ENCODE measurements at regions not wholly inside any gene's neighbourhood (a gene's known extent, or its start where the extent isn't known, plus 50 kb on each side); places are given as distances from the start of the nearest gene placed in this dataset.

- Histone ChIP-seq H3K4me3 (ENCODE audit: low read depth, low read length, poor library complexity, severe bottlenecking) (no peak overlapping the region), H3K27ac (ENCODE audit: low read depth, low read length, poor library complexity, severe bottlenecking) (no peak overlapping the region), H4K20me1 (ENCODE audit: insufficient read depth, low read length) (no peaks in the 10 kb centered on the region), H3K9me2 (ENCODE audit: insufficient read depth, low read length) (no peaks in the 10 kb centered on the region), H3K4me2 (ENCODE audit: low read length) (no peak overlapping the region), H3K79me2 (ENCODE audit: insufficient read depth, low read depth, low read length) (no peaks in the 10 kb centered on the region), H2AFZ (ENCODE audit: low read length) (no peak overlapping the region), H3K4me1 (ENCODE audit: insufficient read depth, low read length, poor library complexity, severe bottlenecking) (no peaks in the 10 kb centered on the region), H3K9me3 (ENCODE audit: low read length) (no peaks in the 10 kb centered on the region), H3K36me3 (ENCODE audit: insufficient read depth, low read length) (no peaks in the 10 kb centered on the region)
- intact Hi-C loops (cut with micrococcal nuclease; ENCODE audit: unreplicated experiment) = no loop called here
- no TSS peak for BruUV-seq (replicated peaks)
- TF ChIP-seq CTCF (conservative IDR thresholded peaks at IDR 0.05; ENCODE audit: low read length) (no peak), EZH2phosphoT487 (IDR thresholded peaks at IDR 0.05; ENCODE audit: borderline replicate concordance, low read depth, low read length) (no peak)
- DNase-seq (ENCODE audit: low spot score) = no peak
- ChIA-PET CTCF (ENCODE audit: unreplicated experiment) (no interaction called here), POLR2A (no interaction called here)
These were observed 427.7 kb downstream of the HTR7 start for GRCh38 chr10:90430186-90430585.

- H4K20me1 ChIP-seq (ENCODE audit: insufficient read depth, low read length) = no peaks in the 10 kb centered on the region
- no peak overlapping the region for H3K4me2 ChIP-seq (ENCODE audit: low read length)
- CTCF ChIA-PET (ENCODE audit: unreplicated experiment) = no interaction called here
- no peak overlapping the region for H3K4me3 ChIP-seq (ENCODE audit: low read depth, low read length, poor library complexity, severe bottlenecking)
- no peaks in the 10 kb centered on the region for H3K9me2 ChIP-seq (ENCODE audit: insufficient read depth, low read length)
- no peaks in the 10 kb centered on the region for H3K36me3 ChIP-seq (ENCODE audit: insufficient read depth, low read length)
- BruUV-seq (replicated peaks) = no TSS peak
- TF ChIP-seq EZH2phosphoT487 (IDR thresholded peaks at IDR 0.05; ENCODE audit: borderline replicate concordance, low read depth, low read length) (no peak), CTCF (conservative IDR thresholded peaks at IDR 0.05; ENCODE audit: low read length) (no peak)
- no peaks in the 10 kb centered on the region for H3K9me3 ChIP-seq (ENCODE audit: low read length)
- no peak overlapping the region for H2AFZ ChIP-seq (ENCODE audit: low read length)
- POLR2A ChIA-PET = no interaction called here
- DNase-seq (ENCODE audit: low spot score) = no peak
- intact Hi-C loops (cut with micrococcal nuclease; ENCODE audit: unreplicated experiment) = no loop called here
- no peak overlapping the region for H3K27ac ChIP-seq (ENCODE audit: low read depth, low read length, poor library complexity, severe bottlenecking)
- H3K79me2 ChIP-seq (ENCODE audit: insufficient read depth, low read depth, low read length) = no peaks in the 10 kb centered on the region
- H3K4me1 ChIP-seq (ENCODE audit: insufficient read depth, low read length, poor library complexity, severe bottlenecking) = no peaks in the 10 kb centered on the region
These were observed 425.0 kb downstream of the HTR7 start for GRCh38 chr10:90432866-90433265.

- no peak overlapping the region for H2AFZ ChIP-seq (ENCODE audit: low read length)
- no peaks in the 10 kb centered on the region for H3K9me3 ChIP-seq (ENCODE audit: low read length)
- no peak overlapping the region for H3K4me2 ChIP-seq (ENCODE audit: low read length)
- no peak overlapping the region for H3K4me3 ChIP-seq (ENCODE audit: low read depth, low read length, poor library complexity, severe bottlenecking)
- no peaks in the 10 kb centered on the region for H3K4me1 ChIP-seq (ENCODE audit: insufficient read depth, low read length, poor library complexity, severe bottlenecking)
- no peaks in the 10 kb centered on the region for H3K79me2 ChIP-seq (ENCODE audit: insufficient read depth, low read depth, low read length)
- intact Hi-C loops (cut with micrococcal nuclease; ENCODE audit: unreplicated experiment) = no loop called here
- no peaks in the 10 kb centered on the region for H3K36me3 ChIP-seq (ENCODE audit: insufficient read depth, low read length)
- no peak overlapping the region for H3K27ac ChIP-seq (ENCODE audit: low read depth, low read length, poor library complexity, severe bottlenecking)
- CTCF ChIA-PET (ENCODE audit: unreplicated experiment) = no interaction called here
- no peaks in the 10 kb centered on the region for H4K20me1 ChIP-seq (ENCODE audit: insufficient read depth, low read length)
- TF ChIP-seq CTCF (conservative IDR thresholded peaks at IDR 0.05; ENCODE audit: low read length) (no peak), EZH2phosphoT487 (IDR thresholded peaks at IDR 0.05; ENCODE audit: borderline replicate concordance, low read depth, low read length) (no peak)
- POLR2A ChIA-PET = no interaction called here
- no peak for DNase-seq (ENCODE audit: low spot score)
- no TSS peak for BruUV-seq (replicated peaks)
- no peaks in the 10 kb centered on the region for H3K9me2 ChIP-seq (ENCODE audit: insufficient read depth, low read length)
These were observed 422.5 kb downstream of the HTR7 start for GRCh38 chr10:90435296-90435695.

Data from OCI-LY7 (cell line).